IPS DF 6.9 (cell line): ENCODE measurements at regions not wholly inside any gene's neighbourhood (a gene's known extent, or its start where the extent isn't known, plus 50 kb on each side); places are given as distances from the start of the nearest gene placed in this dataset.
"Not testable (repeated sequence)": the region's sequence is repeated elsewhere in the genome, so short reads cannot be mapped to it uniquely, and the experiment has no call there.

Experiments
- DNase-seq: peaks from one replicate; pipeline ENCODE4 v3.0.0-alpha.2; 2013; ENCODE audit warnings: low read depth, low spot score
- H3K27ac ChIP-seq: one replicate; pipeline ENCODE4 v1.5.1; 2013; ENCODE audit warnings: low read length, control low read depth
- H3K27me3 ChIP-seq: 2 replicates; pipeline ENCODE4 v1.6.1; 2013; ENCODE audit warnings: mild to moderate bottlenecking, low read length; ENCODE audit not compliant: control insufficient read depth, insufficient read depth
- H3K36me3 ChIP-seq: 2 replicates; pipeline ENCODE4 v1.6.1; 2013; ENCODE audit warnings: low read length; ENCODE audit not compliant: control insufficient read depth, insufficient read depth
- H3K4me1 ChIP-seq: 2 replicates; pipeline ENCODE4 v1.6.1; 2013; ENCODE audit warnings: low read length; ENCODE audit not compliant: control insufficient read depth, insufficient read depth
- H3K4me3 ChIP-seq: 2 replicates; pipeline ENCODE4 v1.5.1; 2013; ENCODE audit warnings: mild to moderate bottlenecking, low read length
- H3K9me3 ChIP-seq: 2 replicates; pipeline ENCODE4 v1.6.1; 2013; ENCODE audit warnings: low read length, inconsistent platforms; ENCODE audit not compliant: control insufficient read depth, insufficient read depth
- WGBS: extraction: QIAGEN DNeasy Blood & Tissue Kit; methylation state at CpG from one replicate; pipeline ENCODE4 v1.1.7; 2013; ENCODE audit warnings: mixed read lengths, missing lambda C conversion rate; ENCODE audit not compliant: insufficient read length, insufficient coverage; 5-methylcytosine and 5-hydroxymethylcytosine counted together

GRCh38 chr7:153701678-153702077, 350.5 kb upstream of the DPP6 start:
- no peak overlapping the region for H3K4me3 ChIP-seq
- H3K9me3 ChIP-seq, result peaks cover 9% of the 10 kb centered on the region
- DNase-seq, result no peak
- H3K36me3 ChIP-seq, result no peaks in the 10 kb centered on the region
- H3K4me1 ChIP-seq, result no peaks in the 10 kb centered on the region
- no peaks in the 10 kb centered on the region for H3K27me3 ChIP-seq
- no peak overlapping the region for H3K27ac ChIP-seq

DNA sequence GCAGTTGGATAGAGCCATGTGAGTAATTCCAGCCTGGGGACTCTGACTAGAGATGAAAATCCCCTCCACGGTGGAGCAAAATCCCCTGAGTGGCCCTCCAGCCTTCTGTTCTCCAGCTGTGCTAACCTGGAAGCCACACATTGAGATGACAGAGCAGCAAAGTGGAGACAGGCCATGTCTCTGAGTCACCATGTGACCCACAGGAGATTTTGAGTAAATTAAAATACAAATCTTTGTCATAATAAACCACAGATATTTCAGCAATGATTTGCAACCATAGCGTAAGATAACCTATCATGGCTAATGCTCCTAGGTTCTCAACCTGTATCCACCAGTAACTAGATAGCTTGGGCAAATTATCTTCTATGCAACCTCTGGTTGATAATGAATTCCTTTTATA, 328.3 kb upstream of the DPP6 start:
- H3K4me1 ChIP-seq, DNase-seq, H3K36me3 ChIP-seq, H3K9me3 ChIP-seq, H3K27me3 ChIP-seq, H3K4me3 ChIP-seq, H3K27ac ChIP-seq: not testable (repeated sequence)
- no CpG with 5 or more reads among the region's 2 CpGs for WGBS

DNA sequence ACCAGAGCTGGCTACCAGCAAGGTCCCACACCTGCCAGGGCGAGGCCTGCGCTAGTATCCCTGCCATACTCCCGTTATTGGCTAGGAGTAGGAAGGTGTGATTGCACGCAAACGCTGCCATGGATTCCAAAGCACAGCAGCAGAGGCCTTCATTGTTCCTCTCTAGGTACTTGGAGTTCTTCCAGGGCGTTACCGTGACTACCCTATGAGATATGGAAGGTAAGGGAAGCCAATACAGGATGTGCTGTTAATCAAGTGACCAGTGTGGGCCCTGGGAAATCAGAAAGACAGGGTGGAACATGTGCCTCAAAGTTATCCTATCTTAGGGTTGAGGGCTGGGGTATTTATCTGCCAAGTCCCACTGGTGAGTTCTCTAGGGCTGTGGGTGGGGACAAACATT, 320.7 kb upstream of the DPP6 start:
- not testable (repeated sequence) for H3K36me3 ChIP-seq, H3K27me3 ChIP-seq, DNase-seq, H3K9me3 ChIP-seq, H3K4me1 ChIP-seq, H3K4me3 ChIP-seq, H3K27ac ChIP-seq
- no CpG with 5 or more reads among the region's 7 CpGs for WGBS

DNA sequence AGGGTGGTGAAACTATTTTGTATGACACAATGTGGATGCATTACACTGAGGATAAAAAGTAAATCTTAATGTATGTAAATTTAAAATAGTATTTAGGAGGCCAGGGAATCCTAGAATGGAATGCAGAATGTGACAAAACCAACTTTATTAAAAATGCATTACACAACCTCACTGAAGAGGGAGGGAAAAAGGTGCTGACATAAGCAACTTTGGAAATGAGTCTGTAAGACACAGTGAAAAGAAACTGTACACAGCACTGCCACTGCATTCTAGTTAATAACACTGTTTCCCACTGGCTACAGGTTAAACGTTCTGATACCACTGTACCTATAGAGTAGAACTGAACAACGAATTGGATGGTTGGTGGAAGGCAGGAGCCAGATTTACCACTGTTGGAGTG, 308.8 kb upstream of the DPP6 start:
- not testable (repeated sequence) for H3K27ac ChIP-seq, H3K4me1 ChIP-seq, H3K4me3 ChIP-seq, H3K27me3 ChIP-seq, H3K9me3 ChIP-seq, H3K36me3 ChIP-seq, DNase-seq
- no CpG with 5 or more reads among the region's 2 CpGs for WGBS

DNA sequence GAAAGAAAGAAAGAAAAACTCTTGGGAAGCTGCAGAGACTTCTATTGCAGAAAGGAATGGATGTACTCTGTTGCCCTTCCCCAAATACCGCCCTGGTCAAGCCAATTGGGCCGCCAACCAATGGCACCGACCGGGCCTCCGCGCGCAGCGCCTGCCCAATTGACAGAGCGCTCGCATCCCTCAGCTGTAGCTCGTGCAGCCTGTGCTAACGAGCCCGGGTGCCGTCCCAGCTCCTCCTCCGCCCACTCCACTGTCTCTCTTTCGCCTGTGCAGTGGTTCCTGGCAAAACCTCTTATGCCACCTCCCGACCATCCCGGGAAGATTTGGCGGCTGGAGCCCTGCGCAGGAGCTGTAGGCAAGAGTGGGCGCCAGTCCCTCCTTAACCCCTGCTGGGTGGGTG, 304.2 kb upstream of the DPP6 start:
- H3K27me3 ChIP-seq, H3K9me3 ChIP-seq, H3K36me3 ChIP-seq, H3K27ac ChIP-seq, H3K4me3 ChIP-seq, DNase-seq, H3K4me1 ChIP-seq: not testable (repeated sequence)
- no CpG with 5 or more reads among the region's 21 CpGs for WGBS

DNA sequence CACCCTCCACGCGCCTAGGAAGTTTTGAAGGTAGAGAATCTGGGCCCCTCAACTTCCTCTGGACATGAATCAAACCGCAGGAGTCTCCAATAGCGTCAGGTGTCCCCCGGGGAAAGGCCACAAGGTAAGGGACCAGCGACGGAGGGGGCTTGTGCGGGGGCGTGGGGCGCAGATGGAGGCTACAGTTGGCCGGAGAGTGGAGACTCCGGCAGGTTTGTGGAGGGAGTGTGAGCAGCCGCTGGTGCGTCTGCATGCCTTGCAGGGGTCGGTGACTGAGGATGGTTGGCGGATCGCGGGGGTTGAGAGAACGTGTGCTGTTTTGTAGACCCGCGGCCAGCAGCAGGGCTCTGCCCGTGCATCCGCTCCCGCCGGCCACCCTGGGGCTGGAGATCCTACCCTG, 303.3 kb upstream of the DPP6 start:
- not testable (repeated sequence) for H3K36me3 ChIP-seq, H3K4me3 ChIP-seq, H3K27me3 ChIP-seq, H3K9me3 ChIP-seq, DNase-seq, H3K4me1 ChIP-seq, H3K27ac ChIP-seq
- WGBS, result no CpG with 5 or more reads among the region's 25 CpGs

DNA sequence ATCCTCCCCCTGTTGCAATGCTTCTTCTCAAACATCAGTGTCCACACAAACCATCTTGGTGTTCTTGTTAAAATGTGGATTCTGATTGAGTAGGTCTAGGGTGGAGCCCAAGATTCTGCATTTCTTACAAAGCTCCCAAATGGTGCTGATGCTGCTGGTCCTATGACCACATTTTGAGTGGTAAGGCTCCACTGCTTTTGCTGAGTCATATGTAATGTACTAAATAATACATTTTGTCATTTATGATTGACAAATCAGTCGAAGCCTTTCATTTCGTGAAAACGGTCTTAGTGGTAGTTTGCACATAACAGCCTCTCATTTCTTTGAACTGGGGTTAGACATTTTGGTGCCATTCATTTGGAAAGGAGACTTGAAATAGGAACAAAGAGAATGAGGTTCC, 286.3 kb upstream of the DPP6 start:
- H3K36me3 ChIP-seq, H3K4me1 ChIP-seq, H3K9me3 ChIP-seq, H3K4me3 ChIP-seq, H3K27ac ChIP-seq, H3K27me3 ChIP-seq, DNase-seq: not testable (repeated sequence)
- WGBS, result no CpG with 5 or more reads among the region's 3 CpGs

GRCh38 chr7:153766926-153767325, 285.3 kb upstream of the DPP6 start:
- H3K4me1 ChIP-seq, result not testable (repeated sequence)
- no CpG with 5 or more reads among the region's 1 CpG for WGBS

GRCh38 chr7:153772966-153773365, 279.2 kb upstream of the DPP6 start:
- no peak for DNase-seq
- H3K4me1 ChIP-seq, result no peaks in the 10 kb centered on the region
- H3K27ac ChIP-seq, result no peak overlapping the region
- H3K27me3 ChIP-seq, result no peaks in the 10 kb centered on the region
- H3K9me3 ChIP-seq, result no peaks in the 10 kb centered on the region
- no peak overlapping the region for H3K4me3 ChIP-seq
- WGBS, result no CpG with 5 or more reads among the region's 3 CpGs
- H3K36me3 ChIP-seq, result no peaks in the 10 kb centered on the region

More at GRCh38 chr7:153766926-153767325, 285.3 kb upstream of the DPP6 start:
- H3K27ac ChIP-seq, H3K36me3 ChIP-seq, H3K4me3 ChIP-seq, H3K27me3 ChIP-seq, DNase-seq, H3K9me3 ChIP-seq: not testable (repeated sequence)

DNA sequence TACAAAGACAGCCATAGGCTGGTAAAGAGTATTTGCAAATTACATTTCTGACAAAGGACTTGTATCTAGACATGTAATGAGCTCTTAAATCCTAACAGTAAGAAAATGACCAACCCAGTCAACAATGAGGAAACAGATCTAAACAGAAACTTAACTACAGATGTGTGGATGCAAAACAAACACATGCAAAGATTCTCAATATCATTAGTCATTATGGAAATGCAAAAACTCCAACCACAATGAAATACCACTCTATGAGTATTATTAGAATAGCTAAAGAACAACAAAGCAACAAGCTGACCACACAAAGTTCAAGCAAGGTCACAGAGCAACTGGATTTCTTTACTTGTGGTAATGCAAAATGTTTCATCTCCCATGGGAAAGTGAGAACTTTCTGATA, 275.3 kb upstream of the DPP6 start:
- not testable (repeated sequence) for DNase-seq, H3K36me3 ChIP-seq, H3K9me3 ChIP-seq, H3K4me3 ChIP-seq, H3K27ac ChIP-seq, H3K27me3 ChIP-seq, H3K4me1 ChIP-seq

GRCh38 chr7:153797363-153797762, 254.8 kb upstream of the DPP6 start:
- not testable (repeated sequence) for DNase-seq, H3K27ac ChIP-seq, H3K36me3 ChIP-seq, H3K4me3 ChIP-seq, H3K27me3 ChIP-seq, H3K9me3 ChIP-seq, H3K4me1 ChIP-seq

GRCh38 chr7:153808117-153808516, 244.1 kb upstream of the DPP6 start:
- H3K36me3 ChIP-seq, result no peaks in the 10 kb centered on the region
- WGBS, result no CpG with 5 or more reads among the region's 12 CpGs
- no peak overlapping the region for H3K27ac ChIP-seq
- no peaks in the 10 kb centered on the region for H3K4me1 ChIP-seq
- H3K9me3 ChIP-seq, result no peaks in the 10 kb centered on the region; the same call in 1 of the 2 replicates
- no peaks in the 10 kb centered on the region for H3K27me3 ChIP-seq
- no peak overlapping the region for H3K4me3 ChIP-seq
- no peak for DNase-seq
